Astrocyte (in vitro differentiated cells and primary cell): ENCODE measurements at regions not wholly inside any gene's neighbourhood (a gene's known extent, or its start where the extent isn't known, plus 50 kb on each side); places are given as distances from the start of the nearest gene placed in this dataset.

Experiments used
- CTCF ChIP-seq: IDR thresholded peaks from 2 replicates; pipeline ENCODE4 v1.5.1; 2011; ENCODE audit warnings: low read depth, mild to moderate bottlenecking, inconsistent platforms, low read length, moderate library complexity; ENCODE audit not compliant: insufficient read depth
- EZH2 ChIP-seq: IDR thresholded peaks from 2 replicates; pipeline ENCODE4 v1.6.1; 2012; ENCODE audit warnings: mild to moderate bottlenecking, low read length, inconsistent platforms; ENCODE audit not compliant: insufficient read depth

GRCh38 chr3:20478436-20478835 lies 292.4 kb upstream of the SGO1 start:
- TF ChIP-seq CTCF (no peak), EZH2 (no peak)
